ENCODE measurements at regions not wholly inside any gene's neighbourhood (a gene's known extent, or its start where the extent isn't known, plus 50 kb on each side); places are given as distances from the start of the nearest gene placed in this dataset.

- Mint-ChIP-seq H3K4me3 (ENCODE audit: low read depth) (no peak overlapping the region), H3K4me1 (ENCODE audit: low read depth) (no peaks in the 10 kb centered on the region), H3K9me3 (ENCODE audit: low read depth) (peaks cover 10% of the 10 kb centered on the region), H3K27ac (no peak overlapping the region), H3K36me3 (ENCODE audit: insufficient read depth) (no peaks in the 10 kb centered on the region), H3K27me3 (no peaks in the 10 kb centered on the region)
- no peak for DNase-seq (ENCODE audit: low spot score, unreplicated experiment)
- no peak for TF ChIP-seq CTCF (IDR thresholded peaks at IDR 0.05; ENCODE audit: unreplicated experiment)
These were observed 959.4 kb downstream of the JRKL start for GRCh38 chr11:97349201-97349600.

GRCh38 chr11:97351939-97352338 is 962.1 kb downstream of the JRKL start:
- H3K27me3 Mint-ChIP-seq, result no peaks in the 10 kb centered on the region
- H3K4me3 Mint-ChIP-seq (ENCODE audit: low read depth), result no peak overlapping the region
- TF ChIP-seq CTCF (IDR thresholded peaks at IDR 0.05; ENCODE audit: unreplicated experiment), result no peak
- no peak overlapping the region for H3K27ac Mint-ChIP-seq
- peaks cover 4% of the 10 kb centered on the region for H3K9me3 Mint-ChIP-seq (ENCODE audit: low read depth)
- H3K36me3 Mint-ChIP-seq (ENCODE audit: insufficient read depth), result no peaks in the 10 kb centered on the region
- H3K4me1 Mint-ChIP-seq (ENCODE audit: low read depth), result no peaks in the 10 kb centered on the region
- no peak for DNase-seq (ENCODE audit: low spot score, unreplicated experiment)

GRCh38 chr11:97354026-97354425 is 964.2 kb downstream of the JRKL start:
- H3K4me3 Mint-ChIP-seq (ENCODE audit: low read depth), result no peak overlapping the region
- DNase-seq (ENCODE audit: low spot score, unreplicated experiment), result no peak
- H3K36me3 Mint-ChIP-seq (ENCODE audit: insufficient read depth), result no peaks in the 10 kb centered on the region
- H3K27me3 Mint-ChIP-seq, result no peaks in the 10 kb centered on the region
- H3K9me3 Mint-ChIP-seq (ENCODE audit: low read depth), result peaks cover 4% of the 10 kb centered on the region
- no peaks in the 10 kb centered on the region for H3K4me1 Mint-ChIP-seq (ENCODE audit: low read depth)
- H3K27ac Mint-ChIP-seq, result no peak overlapping the region
- no peak for TF ChIP-seq CTCF (IDR thresholded peaks at IDR 0.05; ENCODE audit: unreplicated experiment)

GRCh38 chr11:97354576-97354975 is 964.8 kb downstream of the JRKL start:
- no peak overlapping the region for H3K4me3 Mint-ChIP-seq (ENCODE audit: low read depth)
- no peak for TF ChIP-seq CTCF (IDR thresholded peaks at IDR 0.05; ENCODE audit: unreplicated experiment)
- H3K27ac Mint-ChIP-seq, result no peak overlapping the region
- H3K9me3 Mint-ChIP-seq (ENCODE audit: low read depth), result peaks cover 4% of the 10 kb centered on the region
- H3K4me1 Mint-ChIP-seq (ENCODE audit: low read depth), result no peaks in the 10 kb centered on the region
- no peak for DNase-seq (ENCODE audit: low spot score, unreplicated experiment)
- H3K27me3 Mint-ChIP-seq, result no peaks in the 10 kb centered on the region
- no peaks in the 10 kb centered on the region for H3K36me3 Mint-ChIP-seq (ENCODE audit: insufficient read depth)

- Mint-ChIP-seq H3K27ac (no peak overlapping the region), H3K36me3 (ENCODE audit: insufficient read depth) (no peaks in the 10 kb centered on the region), H3K9me3 (ENCODE audit: low read depth) (peaks cover 4% of the 10 kb centered on the region), H3K4me1 (ENCODE audit: low read depth) (no peaks in the 10 kb centered on the region), H3K27me3 (no peaks in the 10 kb centered on the region), H3K4me3 (ENCODE audit: low read depth) (no peak overlapping the region)
- TF ChIP-seq CTCF (IDR thresholded peaks at IDR 0.05; ENCODE audit: unreplicated experiment), result no peak
- no peak for DNase-seq (ENCODE audit: low spot score, unreplicated experiment)
These were observed 965.4 kb downstream of the JRKL start for GRCh38 chr11:97355230-97355629.

Measured in progenitor cell of endocrine pancreas (in vitro differentiated cells).